Vagina (tissue), 2 donors: ENCODE measurements at regions not wholly inside any gene's neighbourhood (a gene's known extent, or its start where the extent isn't known, plus 50 kb on each side); places are given as distances from the start of the nearest gene placed in this dataset.

Experiments
- POLR2A ChIP-seq, 2 donors: fragments of 450-650 bp; IDR thresholded peaks; one replicate each; pipeline ENCODE4 v1.6.1; 2017; ENCODE audit warnings: antibody characterized with exemption in 2 of 2, mild to moderate bottlenecking in 2 of 2, moderate library complexity in 2 of 2
- POLR2AphosphoS5 ChIP-seq, 2 donors: sonication (generic); formaldehyde crosslinking; IDR thresholded peaks; one replicate each; pipeline ENCODE4 v1.9.0; 2017; ENCODE audit warnings: antibody characterized with exemption in 2 of 2, mild to moderate bottlenecking in 2 of 2, low read depth in 1 of 2; ENCODE audit not compliant: insufficient read depth in 1 of 2
- TF ChIP-seq, protein P1 (sequence below), 3 experiments: fragments of 450-650 bp in 2 of 3; fragments of 200-600 bp in 1 of 3; sonication (generic) in 1 of 3; IDR thresholded peaks; one replicate each; pipeline ENCODE4 v1.5.1; 2017 to 2019; ENCODE audit warnings: antibody characterized with exemption in 3 of 3, mild to moderate bottlenecking in 2 of 3, moderate library complexity in 2 of 3

DNA sequence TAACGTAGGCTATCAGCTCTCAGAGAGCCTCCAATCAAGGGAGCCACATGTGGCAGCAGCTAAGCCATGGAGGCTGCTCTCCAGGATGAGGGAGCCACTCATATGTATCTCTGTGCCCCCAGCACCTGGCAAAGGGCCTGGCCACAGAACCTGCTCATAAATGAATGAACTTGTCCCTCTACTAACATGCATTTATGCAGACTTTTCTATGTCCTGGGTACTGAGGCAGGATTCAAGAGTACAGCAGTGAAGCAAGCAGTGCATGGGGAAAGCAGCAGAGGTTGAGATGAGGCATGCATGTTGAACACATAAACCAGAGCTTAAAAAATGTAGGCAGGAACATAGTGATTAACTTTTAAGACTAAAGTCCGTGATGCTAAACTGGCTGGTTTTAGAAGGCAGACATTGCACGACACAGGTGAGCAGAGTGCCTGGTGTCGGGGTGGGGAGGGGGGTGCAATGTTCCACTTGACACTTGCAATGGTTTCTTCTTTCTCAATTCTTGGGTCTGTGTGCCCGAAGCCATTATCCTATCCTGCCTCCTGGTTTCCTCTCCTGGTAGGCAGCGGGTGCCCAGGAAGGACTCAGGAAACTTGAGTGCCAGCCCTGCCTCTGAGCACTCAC lies 142.8 kb upstream of the ALDH1B1 start:
- TF ChIP-seq POLR2A (IDR thresholded peaks at IDR 0.05) (no peak), POLR2AphosphoS5 (IDR thresholded peaks at IDR 0.05; ENCODE audit: insufficient read depth in 1 of 2, low read depth in 1 of 2) (no peak)
- TF ChIP-seq, protein P1, sequence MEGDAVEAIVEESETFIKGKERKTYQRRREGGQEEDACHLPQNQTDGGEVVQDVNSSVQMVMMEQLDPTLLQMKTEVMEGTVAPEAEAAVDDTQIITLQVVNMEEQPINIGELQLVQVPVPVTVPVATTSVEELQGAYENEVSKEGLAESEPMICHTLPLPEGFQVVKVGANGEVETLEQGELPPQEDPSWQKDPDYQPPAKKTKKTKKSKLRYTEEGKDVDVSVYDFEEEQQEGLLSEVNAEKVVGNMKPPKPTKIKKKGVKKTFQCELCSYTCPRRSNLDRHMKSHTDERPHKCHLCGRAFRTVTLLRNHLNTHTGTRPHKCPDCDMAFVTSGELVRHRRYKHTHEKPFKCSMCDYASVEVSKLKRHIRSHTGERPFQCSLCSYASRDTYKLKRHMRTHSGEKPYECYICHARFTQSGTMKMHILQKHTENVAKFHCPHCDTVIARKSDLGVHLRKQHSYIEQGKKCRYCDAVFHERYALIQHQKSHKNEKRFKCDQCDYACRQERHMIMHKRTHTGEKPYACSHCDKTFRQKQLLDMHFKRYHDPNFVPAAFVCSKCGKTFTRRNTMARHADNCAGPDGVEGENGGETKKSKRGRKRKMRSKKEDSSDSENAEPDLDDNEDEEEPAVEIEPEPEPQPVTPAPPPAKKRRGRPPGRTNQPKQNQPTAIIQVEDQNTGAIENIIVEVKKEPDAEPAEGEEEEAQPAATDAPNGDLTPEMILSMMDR (IDR thresholded peaks at IDR 0.05): no peak
